ENCODE measurements at regions not wholly inside any gene's neighbourhood (a gene's known extent, or its start where the extent isn't known, plus 50 kb on each side); places are given as distances from the start of the nearest gene placed in this dataset.

DNA sequence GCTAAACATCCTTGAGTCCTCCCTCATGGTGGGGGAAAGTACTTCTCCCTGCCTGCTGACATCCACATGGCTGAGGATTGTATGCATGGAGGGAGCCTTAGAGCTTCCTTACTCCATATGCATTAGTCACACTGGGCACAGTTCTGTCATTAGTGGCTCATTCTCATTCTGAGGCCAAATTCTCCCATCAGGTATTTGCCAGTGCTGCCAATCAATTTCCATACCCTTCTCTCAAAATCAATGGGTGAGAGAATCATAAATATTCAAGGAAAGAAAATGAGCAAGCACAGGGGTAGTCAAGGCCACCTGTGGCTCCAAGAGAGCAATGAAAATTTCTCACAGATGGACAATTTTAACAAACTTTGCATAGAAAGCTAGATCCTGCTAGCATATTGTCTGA lies 422.6 kb upstream of the SETBP1 start:
- no peak for DNase-seq

DNA sequence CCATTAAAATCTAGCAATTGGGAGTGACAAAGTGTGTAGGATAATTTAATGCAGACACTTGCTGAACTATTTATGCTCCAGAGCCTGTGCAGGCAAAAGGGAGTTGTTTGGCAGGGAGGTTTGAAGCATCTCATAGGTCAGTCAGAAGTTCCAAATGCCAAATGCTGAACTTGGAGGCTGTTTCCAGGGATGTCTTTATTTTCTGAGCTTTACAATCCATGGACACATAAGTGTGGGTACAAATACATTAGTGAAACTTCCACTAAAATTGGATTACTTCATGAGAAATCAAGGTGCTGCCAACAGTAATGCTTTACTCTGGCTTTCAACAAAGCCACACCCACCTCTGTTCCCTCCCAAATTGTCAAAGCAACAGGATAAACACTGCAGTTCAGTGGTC lies 422.1 kb upstream of the SETBP1 start:
- no peak for DNase-seq

DNA sequence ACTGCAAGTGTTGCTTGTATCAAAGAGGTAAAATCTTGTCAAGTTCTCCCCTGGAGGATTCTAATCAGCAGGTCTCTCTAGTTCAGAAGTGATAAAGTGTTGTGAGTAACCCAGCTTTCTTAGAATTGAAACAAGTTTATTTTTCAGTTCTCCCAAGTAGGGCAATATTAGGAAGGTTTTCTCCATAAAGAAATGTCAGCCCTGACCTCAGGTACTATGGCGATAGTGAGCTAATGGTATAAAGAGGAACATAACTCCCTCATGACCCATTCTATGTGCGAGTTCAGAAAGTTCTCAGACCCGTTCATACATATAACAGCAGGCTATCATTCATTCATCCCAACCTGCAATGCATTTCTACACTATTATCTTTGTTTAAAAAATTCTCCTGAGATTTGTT lies 421.1 kb upstream of the SETBP1 start:
- DNase-seq, result no peak

GRCh38 chr18:44265437-44265836 lies 415.3 kb upstream of the SETBP1 start:
- no peak for DNase-seq

- no peak for DNase-seq
These were observed 407.4 kb upstream of the SETBP1 start for GRCh38 chr18:44273298-44273697.

DNA sequence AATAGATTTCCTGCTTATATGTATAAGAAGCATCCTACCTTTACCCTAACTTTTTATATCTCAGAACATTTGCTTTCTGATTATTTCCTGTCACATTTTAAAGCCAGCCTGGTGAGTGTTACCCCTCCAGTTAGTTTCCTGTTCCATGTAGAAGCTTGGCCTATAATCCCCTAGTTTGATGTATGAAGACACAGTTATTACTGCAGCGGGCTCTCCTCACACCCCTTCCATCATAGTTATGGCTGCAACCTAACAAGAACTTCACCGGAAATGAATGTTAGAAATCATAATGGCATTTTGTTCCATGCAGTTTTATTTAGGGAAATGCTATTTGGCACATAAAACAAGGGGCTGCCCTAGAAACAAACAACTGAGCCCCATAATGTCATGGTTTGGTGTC lies 400.2 kb upstream of the SETBP1 start:
- DNase-seq, result no peak

- no peak for DNase-seq
These were observed 394.6 kb upstream of the SETBP1 start for GRCh38 chr18:44286049-44286448.

- DNase-seq, result no peak
These were observed 390.2 kb upstream of the SETBP1 start for GRCh38 chr18:44290366-44290977.

- no peak for DNase-seq
These were observed 382.1 kb upstream of the SETBP1 start for GRCh38 chr18:44298566-44298965.

DNA sequence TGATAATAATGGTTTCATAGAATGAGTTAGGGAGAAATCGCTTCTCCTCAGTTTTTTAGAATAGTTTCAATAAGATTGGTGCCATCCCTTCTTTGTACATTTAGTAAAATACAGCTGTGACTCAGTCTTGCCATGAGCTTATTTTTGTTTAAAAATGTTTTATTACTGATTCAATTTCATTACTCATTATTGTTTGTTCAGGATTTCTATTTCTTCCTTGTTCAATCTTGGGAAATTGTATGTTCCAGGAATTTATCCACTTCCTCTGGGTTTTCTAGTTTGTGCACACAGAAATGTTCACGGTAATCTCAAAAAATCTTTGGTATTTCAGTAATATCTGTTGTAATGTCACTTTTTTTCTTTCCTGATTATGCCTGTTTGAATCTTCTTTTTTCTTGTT lies 371.5 kb upstream of the SETBP1 start:
- DNase-seq, result no peak

DNA sequence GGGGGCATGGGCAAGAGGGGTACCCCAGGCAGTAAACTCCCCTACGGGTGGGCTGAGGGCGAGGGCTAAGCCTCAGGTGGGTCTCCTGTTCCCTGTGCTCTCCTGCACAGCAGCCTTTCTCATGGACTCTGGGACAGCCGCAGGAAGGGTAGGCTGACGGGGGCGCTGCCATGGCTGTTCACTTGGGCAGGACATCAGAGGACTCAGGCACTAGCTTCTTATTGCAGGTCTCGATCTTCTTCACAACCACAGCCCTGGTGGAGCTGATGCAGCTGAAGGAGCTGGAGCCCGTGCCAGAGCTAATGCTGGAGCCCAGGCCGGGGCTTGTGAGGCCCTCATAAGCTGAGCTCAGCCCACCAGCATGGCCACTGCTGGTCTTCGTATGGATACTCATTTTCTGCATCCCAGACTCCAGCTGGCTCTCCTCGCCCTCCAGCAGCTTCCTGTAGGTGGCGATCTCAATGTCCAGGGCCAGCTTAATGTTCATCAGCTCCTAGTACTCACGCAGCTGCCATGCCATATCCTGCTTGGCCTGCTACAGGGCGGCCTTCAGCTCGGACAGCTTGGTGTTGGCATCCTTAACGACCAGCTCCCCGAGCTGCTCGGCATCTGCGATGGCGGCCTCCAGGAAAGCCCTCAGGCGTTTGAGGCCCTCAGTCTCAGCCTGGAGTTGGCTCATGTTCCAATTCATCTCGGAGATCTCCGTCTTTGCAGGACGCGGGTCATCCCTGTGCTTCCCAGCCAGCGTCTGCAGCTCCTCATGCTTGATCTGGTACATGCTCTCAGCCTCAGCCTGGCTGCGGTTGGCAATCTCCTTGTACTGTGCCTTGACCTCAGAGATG lies 359.8 kb upstream of the SETBP1 start:
- DNase-seq, result no peak

DNA sequence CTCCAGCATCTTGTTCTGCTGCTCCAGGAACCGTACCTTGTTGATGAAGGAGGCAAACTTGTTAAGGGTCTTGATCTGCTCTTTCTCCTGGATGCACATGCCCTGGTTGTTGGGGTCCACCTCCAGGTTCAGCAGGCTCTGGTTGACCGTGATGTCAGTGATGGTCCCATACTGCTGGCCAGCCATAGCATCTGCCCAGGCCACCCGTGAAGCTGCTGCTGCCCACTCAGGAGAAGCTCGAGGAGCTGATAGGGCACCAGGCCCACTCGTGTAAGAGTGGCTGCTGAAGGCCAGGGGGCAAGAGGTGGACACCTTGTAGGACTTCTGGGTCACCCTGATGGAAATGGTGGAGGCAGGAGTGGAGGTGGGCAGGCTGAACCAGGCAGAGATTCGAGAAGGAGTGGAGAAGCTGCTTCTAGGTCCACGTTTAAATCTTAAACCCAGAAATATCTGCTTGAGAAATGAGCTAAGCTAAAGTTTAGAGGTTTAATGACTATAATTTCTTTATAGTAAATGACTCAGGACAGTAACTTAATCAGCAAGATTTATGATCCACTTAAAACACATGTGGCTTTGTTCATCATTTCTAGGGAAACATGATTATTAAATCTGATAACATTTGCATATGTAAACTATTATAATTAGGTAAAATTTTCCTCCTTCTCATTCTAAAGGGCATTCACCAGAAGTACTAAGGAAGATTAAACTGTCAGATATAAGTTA lies 358.7 kb upstream of the SETBP1 start:
- no peak for DNase-seq

DNA sequence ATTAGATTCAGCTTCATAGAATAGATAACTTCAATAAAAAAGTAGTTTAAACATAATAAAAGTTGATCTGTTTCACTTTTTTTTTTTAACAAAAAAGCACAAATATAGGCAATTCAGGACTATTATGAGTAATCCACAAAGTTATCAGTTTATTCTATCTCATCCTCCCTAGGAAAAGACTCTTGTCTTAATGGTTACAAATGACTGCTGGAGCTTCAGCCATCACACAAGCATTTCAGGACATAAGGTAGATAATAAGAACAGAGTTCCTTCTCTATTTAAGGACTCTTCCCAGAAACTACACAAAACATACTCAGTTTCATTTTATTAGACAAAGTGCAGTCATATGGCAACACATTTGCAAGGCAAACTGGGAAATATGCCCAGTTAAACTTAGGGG lies 357.6 kb upstream of the SETBP1 start:
- DNase-seq, result no peak

DNA sequence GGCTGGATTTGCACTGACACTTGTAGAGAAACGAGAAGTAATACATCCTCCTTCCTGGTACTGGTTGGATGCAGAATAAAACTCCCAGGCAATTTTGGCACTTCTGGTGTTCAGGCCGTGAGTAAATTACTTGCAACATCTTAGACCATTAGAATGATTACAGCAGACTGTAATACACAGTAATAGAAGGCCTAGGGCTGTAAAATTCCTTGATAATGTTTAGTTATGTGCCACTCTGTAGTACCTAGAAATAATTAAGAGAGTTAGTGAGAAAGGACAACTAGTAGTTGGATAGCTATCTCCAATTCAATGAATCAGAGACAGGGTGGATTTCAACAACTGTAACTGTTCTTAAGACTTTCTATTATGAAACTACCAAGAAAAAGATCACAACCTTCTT lies 356.3 kb upstream of the SETBP1 start:
- no peak for DNase-seq

DNA sequence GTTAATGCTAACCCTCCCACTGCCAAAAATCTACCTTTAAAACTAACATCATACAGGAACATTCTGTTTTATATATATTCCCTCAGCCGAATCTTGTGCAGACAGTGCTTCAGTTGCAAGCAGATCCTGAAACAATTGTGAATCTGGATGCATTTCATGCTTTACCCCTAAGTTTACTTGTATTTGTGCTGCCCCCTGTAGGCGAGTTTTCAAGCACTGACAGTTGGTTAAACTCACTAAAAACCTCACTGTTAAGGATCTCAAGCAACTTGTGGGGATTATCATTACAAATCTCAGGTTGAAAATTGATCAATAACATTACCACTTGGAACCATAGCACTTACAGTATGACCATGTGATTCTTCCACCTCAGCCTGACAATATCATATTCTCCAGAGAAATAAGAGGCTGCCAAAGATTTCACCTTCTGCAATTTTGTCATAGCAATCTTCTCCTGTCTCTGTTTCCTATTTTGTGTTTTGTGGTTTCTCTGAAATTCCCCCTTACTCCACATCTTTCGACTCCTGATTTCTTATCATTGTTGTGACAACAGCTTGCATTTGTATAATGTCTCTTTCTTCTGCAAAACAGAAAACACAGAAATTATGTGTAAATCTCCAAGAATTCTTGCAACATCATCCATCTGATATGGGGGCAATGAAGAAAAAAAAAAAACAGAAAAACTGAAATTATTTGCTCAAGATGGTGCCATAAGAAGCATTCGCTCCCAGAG lies 354.6 kb upstream of the SETBP1 start:
- no peak for DNase-seq

- no peak for DNase-seq
These were observed 348.8 kb upstream of the SETBP1 start for GRCh38 chr18:44331656-44332570.

- no peak for DNase-seq
These were observed 338.9 kb upstream of the SETBP1 start for GRCh38 chr18:44341759-44342158.

- DNase-seq, result no peak
These were observed 338.5 kb upstream of the SETBP1 start for GRCh38 chr18:44342162-44342561.

- DNase-seq, result no peak
These were observed 337.7 kb upstream of the SETBP1 start for GRCh38 chr18:44342946-44343345.

DNA sequence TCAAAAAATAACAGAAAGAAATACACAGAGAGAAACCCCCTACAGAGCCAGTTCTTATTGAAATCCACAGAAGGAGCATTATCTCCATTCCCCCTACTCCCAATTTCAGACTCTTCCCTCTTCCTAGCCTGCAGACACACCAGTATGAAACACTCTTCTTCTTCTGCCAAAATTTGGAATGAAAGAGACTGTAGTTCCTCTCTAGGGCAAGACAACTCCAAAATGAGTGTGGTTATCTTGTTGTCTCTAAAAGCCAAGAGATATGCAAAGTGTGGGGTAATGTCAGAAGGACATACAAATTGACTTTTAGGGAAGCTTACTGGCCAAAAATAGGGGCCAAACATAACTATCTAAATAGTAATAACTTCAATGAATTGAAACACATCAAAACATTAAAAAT lies 337.1 kb upstream of the SETBP1 start:
- DNase-seq, result no peak

DNA sequence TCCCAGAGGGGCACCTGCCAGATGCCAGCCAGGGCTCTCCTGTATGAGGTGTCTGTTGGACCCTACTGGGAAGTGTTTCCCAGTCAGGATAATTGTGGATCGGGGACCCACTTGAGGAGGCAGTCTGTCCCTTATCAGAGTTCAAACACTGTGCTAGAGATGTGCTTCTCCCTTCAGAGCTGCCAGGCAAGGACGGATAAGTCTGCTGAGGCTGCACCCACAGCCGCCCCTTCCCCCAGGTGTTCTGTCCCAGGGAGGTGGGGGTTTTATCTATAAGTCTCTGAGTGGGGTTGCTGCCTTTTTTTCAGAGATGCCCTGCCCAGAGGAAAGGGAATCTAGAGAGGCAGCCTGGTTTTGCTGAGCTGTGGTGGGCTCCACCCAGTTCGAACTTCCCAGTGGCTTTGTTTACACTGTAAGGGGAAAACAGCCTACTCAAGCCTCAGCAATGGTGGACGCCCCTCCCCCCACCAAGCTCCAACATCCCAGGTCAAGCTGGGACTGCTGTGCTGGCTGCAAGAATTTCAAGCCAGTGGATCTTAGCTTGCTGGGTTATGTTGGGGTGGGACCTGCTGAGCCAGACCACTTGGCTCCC lies 324.0 kb upstream of the SETBP1 start:
- no peak for DNase-seq

DNA sequence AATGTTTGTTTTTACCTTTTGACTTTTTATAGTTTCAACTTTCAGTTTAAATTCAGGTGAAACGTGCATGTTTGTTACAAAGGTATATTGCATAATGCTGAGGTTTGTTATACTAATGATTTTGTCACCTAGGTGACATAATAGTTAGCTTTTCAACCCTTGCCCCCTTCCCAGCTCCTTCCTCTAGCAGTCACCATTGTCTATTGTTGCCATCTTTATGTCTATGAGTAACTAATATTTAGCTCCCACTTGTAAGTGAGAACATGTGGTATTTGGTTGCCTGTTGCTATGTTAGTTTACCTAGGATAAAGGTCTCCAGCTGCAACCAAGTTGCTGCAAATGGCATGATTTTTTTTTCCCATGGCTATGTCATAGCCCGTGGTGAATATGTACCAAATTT lies 322.3 kb upstream of the SETBP1 start:
- DNase-seq, result no peak
